ENCODE measurements at regions not wholly inside any gene's neighbourhood (a gene's known extent, or its start where the extent isn't known, plus 50 kb on each side); places are given as distances from the start of the nearest gene placed in this dataset.

DNA sequence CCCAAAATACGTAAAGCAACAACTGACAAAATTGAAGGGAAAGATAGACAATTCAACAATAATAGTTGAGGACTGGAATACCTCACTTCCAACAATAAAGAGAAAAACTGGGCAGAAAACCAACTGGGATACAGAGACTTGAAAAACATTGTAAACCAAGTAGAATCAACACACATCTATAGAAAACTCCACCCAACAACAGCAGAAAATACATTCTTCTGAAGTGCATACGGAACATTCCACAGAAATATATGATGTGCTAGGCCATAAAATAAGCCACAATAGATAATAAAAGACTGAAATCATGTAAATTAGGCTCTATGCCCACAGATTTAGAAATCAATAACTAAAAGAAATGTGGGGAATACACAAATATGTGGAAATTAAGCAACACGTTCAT is 98.4 kb upstream of the THBS1 start:
- Histone ChIP-seq H3K79me2 (ENCODE audit: control insufficient read depth, insufficient read depth, low read length) (no peaks in the 10 kb centered on the region), H2AFZ (ENCODE audit: low read depth, low read length) (no peak overlapping the region), H3K9ac (replicated peaks; ENCODE audit: extremely low read depth, insufficient read depth, low read length) (no peak overlapping the region), H4K20me1 (replicated peaks; ENCODE audit: control insufficient read depth, extremely low read depth, insufficient read depth, low read length) (no peaks in the 10 kb centered on the region), H3K27ac (ENCODE audit: insufficient read depth, low read depth, low read length) (no peak overlapping the region), H3K4me3 (replicated peaks in 1 of 3; ENCODE audit: insufficient read depth in 1 of 3, low read depth in 1 of 3, low read length in 3 of 3) (no peak overlapping the region), H3K9me3 (replicated peaks; ENCODE audit: control insufficient read depth, insufficient read depth, low read length) (no peaks in the 10 kb centered on the region), H3K4me2 (ENCODE audit: insufficient read depth, low read length) (no peak overlapping the region), H3K27me3 (ENCODE audit: control insufficient read depth in 2 of 2, insufficient read depth in 2 of 2, low read length in 2 of 2) (no peaks in the 10 kb centered on the region), H3K9me1 (replicated peaks; ENCODE audit: control insufficient read depth, extremely low read depth, insufficient read depth, low read length) (no peaks in the 10 kb centered on the region), H3K4me1 (ENCODE audit: control insufficient read depth, extremely low read depth, insufficient read depth, low read length) (peaks cover 3% of the 10 kb centered on the region), H3K36me3 (ENCODE audit: control insufficient read depth in 2 of 2, extremely low read depth in 1 of 2, insufficient read depth in 2 of 2, low read length in 2 of 2) (no peaks in the 10 kb centered on the region)
- FAIRE-seq (no peak), DNase-seq (ENCODE audit: low read depth, low spot score) (no peak)
- no TSS peak for BruUV-seq (replicated peaks)
- CTCF ChIA-PET, result no interaction called here
- dilution Hi-C loops (cut with MboI; ENCODE audit: extremely low pct_ligation_motif_present, low sequenced_read_pairs), result no loop called here
- POLR2A ChIA-PET, result no interaction called here
- TF ChIP-seq, protein P1, sequence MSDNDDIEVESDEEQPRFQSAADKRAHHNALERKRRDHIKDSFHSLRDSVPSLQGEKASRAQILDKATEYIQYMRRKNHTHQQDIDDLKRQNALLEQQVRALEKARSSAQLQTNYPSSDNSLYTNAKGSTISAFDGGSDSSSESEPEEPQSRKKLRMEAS (IDR thresholded peaks at IDR 0.05; ENCODE audit: insufficient read depth, insufficient read length), result no peak
- TF ChIP-seq FOS (IDR thresholded peaks at IDR 0.05; ENCODE audit: borderline replicate concordance, insufficient read depth, low read length) (no peak), GATA2 (IDR thresholded peaks at IDR 0.05; ENCODE audit: insufficient read depth, insufficient read length, low read depth, low read length) (no peak), MYC (IDR thresholded peaks at IDR 0.05; ENCODE audit: low read depth, low read length) (no peak), POLR2AphosphoS5 (IDR thresholded peaks at IDR 0.05; ENCODE audit: insufficient read depth, low read depth, low read length) (no peak), EZH2 (IDR thresholded peaks at IDR 0.05; ENCODE audit: borderline replicate concordance, low read depth, low read length, severe bottlenecking) (no peak), CTCF (IDR thresholded peaks at IDR 0.05; ENCODE audit: extremely low read depth in 1 of 2, insufficient read depth in 1 of 2, low read depth in 1 of 2, low read length in 2 of 2) (no peak), JUN (IDR thresholded peaks at IDR 0.05; ENCODE audit: borderline replicate concordance, insufficient read depth, insufficient read length, low read depth) (no peak), POLR2A (IDR thresholded peaks at IDR 0.05; ENCODE audit: low read depth, low read length) (no peak)
- intact Hi-C loops (cut with micrococcal nuclease), result no loop called here

Data from endothelial cell of umbilical vein (primary cell).